DLD1 (cell line): ENCODE measurements at regions not wholly inside any gene's neighbourhood (a gene's known extent, or its start where the extent isn't known, plus 50 kb on each side); places are given as distances from the start of the nearest gene placed in this dataset.
"Not testable (repeated sequence)": the region's sequence is repeated elsewhere in the genome, so short reads cannot be mapped to it uniquely, and the experiment has no call there.

ENCODE experiments used
- in situ Hi-C: cut with HindIII; loops from 2 replicates; pipeline ENCODE4 v1.10.0; 2017; ENCODE audit warnings: low sequenced_read_pairs

DNA sequence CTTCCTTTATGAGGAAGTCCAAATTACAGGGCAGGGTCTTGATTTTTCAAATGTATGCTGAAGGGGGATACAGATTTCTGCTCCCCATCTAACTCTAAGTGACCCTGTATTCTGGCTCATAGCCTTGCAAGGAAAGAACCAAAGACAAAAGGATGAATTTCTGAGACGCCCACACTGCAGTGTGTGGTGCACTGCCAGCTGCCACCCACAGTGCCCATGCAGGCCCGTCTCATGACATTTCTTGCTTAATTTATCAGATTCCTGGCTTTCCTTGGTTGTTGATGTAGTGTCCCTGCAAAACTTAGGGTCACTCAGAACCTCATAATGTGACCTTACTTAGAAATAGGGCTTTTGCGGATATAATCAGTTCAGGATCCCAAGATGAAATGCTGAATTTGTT is 68.0 kb downstream of the CBLN4 start:
- in situ Hi-C loops: no loop called here

DNA sequence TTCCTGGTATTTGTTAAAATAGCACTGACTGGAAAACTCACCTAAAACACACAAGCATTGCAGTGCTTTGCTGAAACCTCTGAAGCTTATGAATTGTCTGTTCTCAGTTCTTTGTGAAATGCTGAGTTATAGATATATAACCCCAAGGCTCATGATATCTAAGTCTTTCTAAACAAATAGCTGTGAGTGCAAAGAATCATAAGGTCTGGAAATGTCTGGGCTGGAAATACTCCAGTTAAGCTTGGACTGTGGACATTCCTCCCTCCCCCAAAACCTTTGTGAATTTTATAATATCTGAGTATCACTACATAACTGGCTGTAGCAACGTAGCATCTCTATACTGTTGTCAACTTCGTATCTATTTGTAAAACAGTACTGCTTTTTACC is 69.1 kb downstream of the CBLN4 start:
- in situ Hi-C loops: no loop called here

DNA sequence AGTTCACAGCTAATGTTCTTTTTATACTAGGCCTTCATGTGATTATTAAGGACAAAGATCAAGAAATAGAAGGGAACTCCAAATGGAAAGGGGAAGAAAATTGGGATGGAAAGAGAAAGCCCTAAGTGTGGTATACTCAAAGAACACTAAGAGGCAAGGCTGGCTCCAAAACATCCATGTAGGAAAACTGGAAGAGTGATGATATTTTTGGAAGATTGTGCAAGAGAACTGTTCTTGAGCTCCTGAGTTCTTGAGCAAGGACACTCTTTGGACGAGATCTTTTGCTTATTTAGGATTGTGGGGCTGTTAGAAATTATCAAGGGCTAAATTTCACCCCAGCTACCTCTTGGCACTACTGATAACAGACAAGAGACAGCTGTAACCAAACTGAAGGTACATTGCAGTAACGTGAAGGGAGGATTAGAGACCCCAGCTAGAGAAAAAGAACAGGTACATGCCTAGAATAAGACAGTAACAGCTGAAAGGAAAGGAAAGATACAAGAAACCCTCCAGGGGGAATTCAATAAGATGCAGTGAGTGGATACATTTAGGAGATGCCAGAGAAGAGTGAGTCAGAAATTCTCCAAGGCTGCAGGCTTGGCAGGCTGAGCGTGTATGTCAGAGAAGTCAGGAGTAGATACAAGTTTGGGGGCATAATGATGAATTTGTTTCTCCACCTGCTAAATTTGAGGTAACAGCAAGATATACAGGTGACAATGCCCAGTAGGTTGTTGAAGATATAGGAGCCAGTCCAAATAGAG is 69.7 kb downstream of the CBLN4 start:
- in situ Hi-C loops: no loop called here

DNA sequence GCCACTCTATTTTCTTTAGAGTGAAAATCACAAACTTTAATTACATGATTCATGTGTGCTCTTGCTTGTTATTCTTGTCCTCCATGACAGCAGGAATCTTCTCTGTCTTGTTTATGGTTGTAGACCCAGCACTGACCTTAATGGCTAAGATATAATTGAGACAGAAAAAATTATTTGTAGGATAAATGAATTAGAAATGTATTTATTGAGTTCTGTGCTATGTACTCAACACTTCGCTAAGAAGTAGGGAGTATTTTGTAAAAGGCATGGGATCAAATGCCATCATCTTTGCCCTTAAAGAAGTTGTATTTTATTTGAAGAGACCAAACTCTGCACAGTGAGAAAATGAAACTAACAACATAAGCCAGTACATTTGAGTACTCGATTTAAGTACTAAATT is 71.2 kb downstream of the CBLN4 start:
- in situ Hi-C loops: no loop called here

DNA sequence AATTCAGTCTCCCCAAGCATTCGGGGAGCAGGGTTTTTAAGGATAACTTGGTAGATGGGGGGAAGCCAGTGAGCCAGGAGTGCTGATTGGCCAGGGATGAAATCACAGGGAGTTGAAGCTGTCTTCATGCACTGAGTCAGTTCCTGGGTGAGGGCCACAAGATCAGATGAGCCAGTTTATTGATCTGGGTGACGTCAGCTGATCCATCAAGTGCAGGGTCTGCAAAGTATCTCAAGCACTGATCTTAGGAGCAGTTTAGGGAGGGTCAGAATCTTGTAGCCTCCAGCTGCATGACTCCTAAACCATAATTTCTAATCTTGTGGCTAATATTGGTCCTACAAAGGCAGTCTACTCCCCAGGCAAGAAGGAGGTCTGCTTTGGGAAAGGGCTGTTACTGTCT is 74.4 kb downstream of the CBLN4 start:
- in situ Hi-C loops: not testable (repeated sequence)

DNA sequence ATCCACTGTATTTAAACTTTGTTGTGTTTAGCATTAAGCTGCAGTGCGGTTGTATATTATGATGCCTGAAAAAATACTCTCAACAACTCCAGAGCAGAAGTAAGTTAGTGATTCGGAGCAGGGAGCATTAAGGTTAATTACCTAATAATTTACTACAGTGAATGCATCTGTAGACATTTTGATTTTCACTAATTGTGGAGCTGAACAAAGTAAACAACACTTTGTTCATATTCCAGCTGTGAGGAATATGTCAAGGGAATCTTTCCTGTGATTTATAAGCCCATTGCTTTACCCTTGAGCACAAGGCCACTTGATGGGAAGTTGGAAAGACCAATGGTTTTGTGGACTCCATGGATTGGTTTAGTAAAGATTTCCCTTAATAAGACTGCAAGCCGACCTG is 77.1 kb downstream of the CBLN4 start:
- in situ Hi-C loops: no loop called here

DNA sequence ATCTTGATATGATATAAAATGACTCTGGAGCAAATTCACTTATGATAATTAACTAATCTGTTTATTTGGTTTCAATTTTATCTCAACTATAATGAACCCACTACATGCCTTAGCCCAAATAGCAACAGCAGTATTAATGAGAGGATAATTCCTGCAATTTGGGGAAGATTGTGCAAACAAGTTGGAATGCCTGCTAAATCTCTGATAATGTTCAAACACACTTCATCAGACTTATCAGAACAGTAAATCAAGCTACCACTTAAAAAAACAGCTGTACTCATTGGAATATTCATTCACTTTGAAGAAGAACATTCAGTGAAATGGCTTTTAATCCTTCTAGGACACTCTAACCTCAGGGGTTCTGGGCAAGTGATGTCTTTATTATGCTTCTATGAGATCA is 85.4 kb downstream of the CBLN4 start:
- in situ Hi-C loops: no loop called here

DNA sequence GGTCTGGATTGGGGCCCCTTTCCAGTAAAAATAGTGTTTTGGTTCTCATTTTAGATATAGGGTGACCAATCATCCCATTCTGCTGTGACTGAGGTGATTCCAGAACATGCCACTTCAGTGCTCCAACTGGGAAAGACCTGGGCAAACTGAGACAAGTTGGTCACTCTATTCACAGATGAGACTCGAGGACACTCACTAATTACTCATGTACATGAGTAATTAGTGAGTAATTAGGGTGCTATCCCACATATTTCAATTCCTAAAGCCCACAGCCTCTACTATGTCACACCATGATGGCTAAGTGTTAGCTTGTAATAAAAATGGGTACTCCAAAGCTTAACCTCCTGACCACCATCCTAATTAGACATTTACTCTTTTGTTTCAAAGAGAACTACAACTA is 86.0 kb downstream of the CBLN4 start:
- in situ Hi-C loops: no loop called here

DNA sequence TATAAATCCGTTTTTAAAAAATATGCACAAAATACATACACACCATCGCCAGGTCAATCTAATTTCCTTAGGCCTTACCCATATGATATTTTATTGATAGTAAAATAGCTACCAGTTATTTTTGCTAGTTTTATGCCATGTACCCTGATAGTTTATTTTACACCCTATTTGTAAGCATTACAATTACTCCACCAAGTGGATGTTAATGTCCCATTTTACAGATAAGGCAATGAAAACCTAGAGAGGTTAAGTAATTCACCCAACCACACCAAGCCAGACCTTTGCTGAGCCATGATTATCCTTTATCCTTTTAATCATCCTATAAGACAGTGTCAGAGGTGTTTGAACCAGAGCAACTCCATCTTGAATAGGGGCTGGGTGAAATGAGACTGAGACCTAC is 86.8 kb downstream of the CBLN4 start:
- in situ Hi-C loops: no loop called here

DNA sequence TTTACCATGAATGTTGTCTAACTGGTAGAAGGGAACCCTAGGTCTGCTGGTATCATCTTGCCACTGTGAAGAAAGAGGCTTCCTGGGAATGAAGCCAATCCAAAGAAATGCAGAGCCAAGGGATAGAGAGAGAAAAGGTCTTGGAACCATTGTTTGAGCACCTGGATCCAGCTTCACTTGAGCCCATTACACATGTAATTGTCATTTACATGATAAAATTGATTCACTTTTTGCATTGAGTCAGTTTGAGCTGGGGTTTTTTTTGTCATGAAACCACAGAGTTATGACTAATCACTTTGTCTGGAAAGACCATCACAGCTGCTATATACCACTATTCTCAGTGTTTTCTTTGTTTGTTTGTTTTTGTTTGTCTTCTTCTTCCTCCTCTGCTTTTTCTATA is 112.3 kb downstream of the CBLN4 start:
- in situ Hi-C loops: no loop called here

DNA sequence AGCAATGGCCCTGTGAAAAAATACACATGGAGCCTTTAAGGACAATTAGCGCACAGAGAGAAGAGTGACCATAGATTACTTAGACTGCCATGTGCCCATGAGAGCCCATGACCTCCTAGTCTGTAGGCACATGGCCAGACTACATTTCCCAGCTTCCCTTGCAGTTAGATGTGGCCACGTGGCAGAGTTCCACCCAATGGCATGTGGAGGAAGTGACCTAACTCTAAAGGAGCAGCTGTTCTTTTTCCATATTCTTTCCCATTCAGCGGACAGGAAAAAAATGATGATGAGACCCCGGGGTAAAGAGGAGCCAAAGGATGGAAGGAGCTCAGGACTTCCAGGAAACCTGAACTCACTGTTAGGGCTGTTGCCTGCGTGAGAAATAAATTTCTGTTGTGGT is 116.6 kb downstream of the CBLN4 start:
- in situ Hi-C loops: no loop called here

DNA sequence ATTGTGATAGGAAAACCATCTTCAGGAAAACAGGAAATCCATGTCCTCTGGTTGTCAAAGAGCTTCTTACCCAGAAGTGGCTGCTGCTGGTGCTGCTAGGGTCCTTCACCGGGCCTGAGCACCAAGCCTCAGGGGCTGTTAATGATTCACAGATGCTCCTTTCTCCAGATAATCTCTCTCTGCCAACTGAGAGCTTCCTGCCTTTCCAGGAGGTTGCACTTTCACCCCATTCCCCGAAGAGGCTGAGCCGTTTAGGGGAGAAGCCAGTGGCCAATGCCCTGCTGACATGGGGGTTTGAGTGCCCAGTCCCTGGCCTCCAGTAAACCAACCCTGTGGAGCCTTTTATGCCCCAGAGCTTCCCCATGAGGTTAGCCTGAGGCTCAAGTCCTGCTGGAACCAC is 122.4 kb downstream of the CBLN4 start:
- in situ Hi-C loops: no loop called here

DNA sequence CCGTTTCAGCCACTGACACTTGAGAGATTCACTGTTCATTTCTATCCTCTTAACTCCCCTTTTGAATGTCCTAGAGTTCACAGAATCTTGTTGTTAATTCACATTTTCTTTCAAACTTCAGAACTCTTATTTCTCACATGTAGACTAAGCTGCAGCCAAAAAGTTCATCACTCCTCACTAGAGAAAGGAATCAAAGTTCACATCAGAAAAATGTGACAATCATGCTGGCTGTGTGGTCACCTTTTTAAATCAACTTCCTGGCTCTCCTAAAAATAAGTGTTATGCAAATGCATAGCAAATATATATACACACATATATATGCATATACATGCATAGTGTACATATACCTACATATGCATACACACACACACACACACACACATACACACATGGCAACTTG is 123.0 kb downstream of the CBLN4 start:
- in situ Hi-C loops: no loop called here

DNA sequence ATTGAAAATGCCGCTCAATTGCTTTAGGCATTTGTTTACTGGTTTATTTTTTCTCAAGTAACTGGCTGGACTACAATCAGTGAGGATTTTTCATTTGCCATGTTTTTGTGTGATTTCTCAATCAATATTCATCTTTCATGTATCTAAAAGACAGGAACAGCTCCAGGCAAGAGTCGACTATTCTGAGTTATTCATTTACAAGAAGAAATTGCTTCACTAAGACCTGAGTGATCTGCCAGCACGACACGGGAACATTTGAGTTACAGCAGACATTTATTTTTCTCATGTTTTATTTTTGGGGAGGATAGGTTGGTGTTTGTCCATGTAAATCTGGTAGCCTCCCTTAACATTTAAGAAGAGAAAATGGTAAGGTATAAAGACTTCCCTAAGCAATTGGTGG is 124.1 kb downstream of the CBLN4 start:
- in situ Hi-C loops: no loop called here

DNA sequence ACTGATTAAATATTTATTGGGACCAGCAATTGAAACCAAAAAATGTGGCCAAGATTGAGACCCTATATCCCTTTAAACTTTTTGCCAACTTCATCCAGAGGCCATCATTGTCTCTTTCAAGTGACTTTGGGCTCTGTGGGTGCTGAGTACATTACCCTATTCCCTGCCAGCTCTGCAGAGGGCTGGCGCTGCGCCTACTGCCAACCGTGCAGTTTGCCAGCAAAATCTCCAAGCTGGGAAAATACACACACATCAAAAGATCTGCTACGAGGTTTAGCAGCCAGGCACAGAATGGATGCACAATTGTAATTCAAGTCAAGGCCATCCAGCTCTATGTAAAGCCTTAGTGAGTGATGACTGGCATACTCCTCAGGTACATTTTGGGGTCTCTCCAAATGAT is 125.0 kb downstream of the CBLN4 start:
- in situ Hi-C loops: no loop called here

DNA sequence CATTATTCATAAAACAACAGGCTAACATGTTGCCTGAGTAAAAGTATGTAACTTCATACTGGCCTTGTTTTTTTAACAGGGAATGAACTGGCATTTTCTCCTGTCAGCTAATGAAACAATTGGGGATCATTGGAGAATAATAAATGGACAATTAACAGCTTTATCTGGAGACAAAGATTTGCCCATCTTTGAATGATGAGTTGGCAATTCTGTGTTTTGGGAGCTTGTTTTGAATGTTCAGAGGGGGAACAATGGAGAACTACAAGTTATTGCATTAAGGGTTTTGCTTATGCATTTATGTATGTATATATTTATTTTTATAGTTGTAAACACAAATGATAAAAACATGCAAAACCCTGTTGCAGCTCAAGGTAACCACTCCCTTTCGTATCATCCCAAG is 150.3 kb downstream of the CBLN4 start:
- in situ Hi-C loops: no loop called here

DNA sequence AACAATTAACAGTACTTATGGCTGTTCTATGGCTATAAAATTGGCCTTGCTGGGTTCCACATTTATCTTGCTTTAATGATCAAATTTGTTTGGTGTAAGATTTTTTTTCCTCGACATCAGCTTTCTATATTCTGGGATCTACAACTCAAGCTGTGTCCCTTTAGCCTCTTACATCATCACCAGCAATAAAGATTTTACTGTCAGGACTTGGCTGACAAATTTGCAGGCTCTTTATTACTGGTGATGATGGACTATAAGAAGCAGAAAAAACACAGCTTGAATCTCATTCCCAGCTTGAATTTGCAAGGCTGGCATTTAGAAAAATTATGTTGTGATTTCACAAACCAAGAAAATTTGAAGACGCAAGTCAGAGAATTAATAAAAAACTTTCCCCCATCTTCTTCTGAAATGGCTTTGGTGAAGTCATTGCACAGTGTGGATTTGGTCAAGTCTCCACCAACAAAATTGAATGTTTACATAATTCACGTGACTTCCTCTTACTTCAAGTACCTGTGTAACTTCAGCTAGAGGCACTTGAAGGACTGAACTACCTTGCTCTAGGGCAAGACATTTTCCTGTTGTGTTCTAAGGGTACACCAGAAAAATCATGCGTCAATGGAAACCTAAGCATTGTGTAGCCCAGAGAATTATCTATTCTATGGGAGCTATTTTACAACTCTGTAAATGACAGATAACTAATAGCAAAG is 175.0 kb downstream of the CBLN4 start:
- in situ Hi-C loops: no loop called here

DNA sequence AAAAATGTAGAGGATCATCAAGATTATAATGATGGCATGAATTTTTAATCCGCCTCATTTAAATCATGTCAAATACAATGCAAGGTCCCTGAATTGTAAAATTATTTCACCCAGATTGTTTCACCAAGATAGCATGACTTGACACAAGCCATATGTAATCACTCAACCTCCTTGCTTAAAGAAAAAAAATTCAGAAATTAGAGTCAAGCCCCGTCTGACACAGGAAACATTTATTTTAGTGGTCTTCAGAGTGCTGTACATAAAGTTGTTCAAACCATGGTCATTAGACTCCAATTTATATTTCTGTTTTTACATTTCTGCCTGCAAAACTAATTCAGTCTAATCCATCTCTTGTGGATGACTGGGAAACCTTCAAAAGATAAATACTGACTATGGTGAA is 200.2 kb downstream of the CBLN4 start:
- in situ Hi-C loops: no loop called here

DNA sequence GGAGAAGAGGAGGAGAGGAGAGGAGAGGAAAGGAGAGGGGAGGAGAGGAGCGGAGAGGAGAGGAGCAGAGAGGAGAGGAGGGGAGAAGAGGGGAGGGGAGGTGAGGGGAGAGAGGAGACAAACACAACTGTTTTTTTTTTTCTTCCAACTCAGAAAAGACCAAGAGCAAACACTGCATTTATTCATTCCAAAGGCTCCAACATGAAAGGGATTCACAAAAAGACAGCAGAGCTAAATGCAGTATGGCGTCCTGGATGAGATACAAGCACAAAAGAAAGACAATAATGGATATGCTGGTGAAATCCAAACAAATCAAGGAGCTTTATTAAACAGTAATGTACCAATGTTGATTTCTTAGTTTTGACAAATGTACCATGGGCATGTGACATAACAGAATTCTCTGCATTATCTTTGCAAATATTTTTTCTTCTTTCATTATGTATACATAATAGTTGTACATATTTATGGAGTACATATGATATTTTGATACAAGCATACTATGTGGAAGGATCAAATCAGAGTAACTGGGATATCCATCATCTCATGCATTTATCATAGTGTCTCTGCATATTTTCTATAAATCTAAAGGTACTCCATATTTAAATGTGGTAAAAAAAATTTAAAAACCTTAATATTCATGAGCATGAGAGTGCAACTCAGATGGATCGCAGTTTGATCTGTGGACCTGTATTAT is 204.6 kb downstream of the CBLN4 start:
- in situ Hi-C loops: no loop called here

DNA sequence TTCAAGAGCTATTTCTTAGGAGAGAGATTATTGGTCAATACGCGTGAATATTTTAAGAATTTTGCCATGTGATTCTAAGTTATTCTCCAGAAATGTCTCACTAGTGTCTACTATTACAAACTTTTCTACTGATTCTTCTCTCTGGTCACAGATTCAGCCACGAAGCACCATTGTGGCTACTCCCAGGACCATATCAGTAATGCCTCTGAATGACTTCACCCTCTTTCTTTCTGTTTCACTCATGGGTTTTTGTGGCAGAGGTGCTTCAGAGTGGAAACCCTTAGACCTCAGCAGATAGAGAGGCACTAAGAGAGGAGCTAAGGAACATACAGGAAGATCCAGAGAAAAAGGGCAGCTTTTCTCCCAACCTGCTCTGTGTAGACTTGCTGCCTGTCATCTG is 211.3 kb downstream of the CBLN4 start:
- in situ Hi-C loops: no loop called here

DNA sequence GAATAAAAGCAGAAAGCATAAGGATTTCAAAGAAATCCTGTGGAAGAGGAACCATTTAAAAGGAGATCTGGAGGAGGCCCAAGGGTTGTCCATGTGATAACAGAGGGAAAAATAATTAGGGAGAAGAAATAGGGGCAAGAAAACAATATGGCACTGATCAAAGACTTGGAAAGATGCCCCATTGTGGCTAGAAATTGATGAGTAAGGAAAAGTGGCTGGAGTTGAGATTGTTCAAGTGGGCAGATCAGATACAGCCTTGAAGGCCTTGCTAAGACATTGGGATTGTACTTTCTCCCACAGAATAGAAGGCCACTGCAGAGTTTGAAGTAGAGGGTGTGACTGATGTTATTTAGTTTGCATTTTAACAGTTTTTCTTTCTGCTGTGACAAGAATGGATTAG is 213.3 kb downstream of the CBLN4 start:
- in situ Hi-C loops: no loop called here

DNA sequence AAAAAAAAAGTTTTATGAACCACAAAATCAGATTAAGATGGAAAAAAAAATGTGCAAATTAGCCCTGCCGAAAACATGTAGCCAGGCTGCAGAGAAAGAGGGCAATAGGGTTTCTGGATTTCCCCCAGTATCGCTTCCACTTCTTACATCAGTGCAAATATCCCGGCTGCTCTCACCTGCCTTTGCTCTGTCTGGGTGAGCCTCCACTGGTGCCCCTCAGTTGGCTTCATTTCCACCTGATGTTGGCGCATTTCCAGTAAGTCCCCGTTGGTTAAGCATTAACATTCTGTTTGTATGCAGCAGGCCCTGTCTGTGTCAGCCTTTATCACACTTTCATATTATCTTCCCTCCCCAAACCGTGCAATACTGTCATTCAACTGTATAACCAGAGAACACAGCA is 215.1 kb downstream of the CBLN4 start:
- in situ Hi-C loops: no loop called here
